ENCODE measurements at regions not wholly inside any gene's neighbourhood (a gene's known extent, or its start where the extent isn't known, plus 50 kb on each side); places are given as distances from the start of the nearest gene placed in this dataset.

DNA sequence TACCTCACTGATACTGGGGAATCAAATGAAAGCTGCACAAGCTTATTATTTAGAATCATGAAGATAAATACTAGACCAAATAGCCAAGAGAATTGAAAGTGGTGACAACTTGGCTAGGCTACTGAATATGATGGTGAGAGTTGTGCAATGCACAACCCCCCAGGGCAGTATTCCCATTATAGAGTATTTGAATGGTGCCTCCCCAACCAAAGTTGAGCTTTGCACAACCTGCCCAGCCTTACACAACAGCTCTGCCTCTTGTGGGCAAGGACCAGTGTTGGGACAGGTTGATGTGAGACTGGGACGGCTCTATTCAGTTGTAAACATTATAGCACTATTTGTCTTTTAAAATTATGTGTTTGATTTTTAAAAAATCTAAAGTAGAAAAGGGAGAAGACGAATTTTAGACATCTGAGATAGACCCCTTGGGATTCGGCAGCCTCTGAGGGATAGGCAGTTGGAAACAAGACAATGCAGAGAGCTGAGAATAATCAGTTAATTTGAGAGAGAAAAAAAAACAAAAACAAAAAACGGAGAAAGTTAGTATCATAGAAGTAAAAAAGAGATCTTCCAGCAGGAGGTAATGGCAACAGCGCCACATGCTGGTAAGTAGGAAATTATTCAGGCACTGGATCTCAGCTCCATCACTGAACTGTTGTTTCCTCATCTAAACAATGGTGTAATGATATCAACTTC, 91.0 kb upstream of the KCNA3 start:
- DNase-seq (ENCODE audit: low read depth) = peak; percentile 42

DNA sequence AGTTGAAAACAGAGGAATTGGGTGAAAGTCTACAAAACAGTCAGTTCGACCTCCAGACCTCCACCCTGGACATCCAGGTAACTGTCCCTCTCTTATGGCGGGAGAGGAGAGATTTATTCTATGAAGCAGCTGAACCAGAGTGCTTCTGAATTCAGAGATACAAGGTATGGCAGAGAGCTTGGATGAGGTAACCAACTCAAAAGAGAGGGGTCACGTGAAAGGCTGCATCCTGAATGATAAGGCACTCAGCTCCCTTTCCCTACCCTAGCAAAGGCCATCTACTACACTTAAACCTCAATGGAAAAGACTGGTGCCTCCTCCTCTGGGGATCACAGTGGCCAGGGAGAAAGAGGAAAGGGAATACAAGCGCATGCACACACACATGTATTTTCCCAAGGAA, 88.4 kb upstream of the KCNA3 start:
- no peak for DNase-seq (ENCODE audit: low read depth)

DNA sequence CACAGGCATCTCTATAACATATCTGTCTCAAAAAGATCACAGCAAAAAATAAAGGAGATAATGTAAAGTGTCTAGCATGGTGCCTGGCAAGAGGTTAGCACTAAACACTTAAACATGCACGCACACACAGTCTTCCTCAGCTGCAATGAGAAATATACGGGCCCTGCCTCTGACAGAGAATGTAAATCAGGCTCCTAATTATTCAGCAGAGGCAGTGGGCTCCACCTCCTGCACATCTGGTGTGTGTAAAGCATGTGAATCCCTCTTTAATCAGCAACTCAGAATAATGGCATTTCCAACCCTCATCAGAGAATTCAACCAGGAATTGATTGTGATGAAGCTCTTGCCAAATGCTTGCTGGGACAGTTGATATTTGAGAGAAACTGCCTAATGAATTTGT, 85.6 kb upstream of the KCNA3 start:
- DNase-seq (ENCODE audit: low read depth) = no peak

- DNase-seq (ENCODE audit: low read depth) = no peak
Measured at GRCh38 chr1:110756506-110756905, 81.8 kb upstream of the KCNA3 start.

GRCh38 chr1:110752941-110753725, 78.4 kb upstream of the KCNA3 start:
- no peak for DNase-seq (ENCODE audit: low read depth)

GRCh38 chr1:110750562-110750961, 75.8 kb upstream of the KCNA3 start:
- no peak for DNase-seq (ENCODE audit: low read depth)

GRCh38 chr1:110749960-110750359, 75.2 kb upstream of the KCNA3 start:
- DNase-seq (ENCODE audit: low read depth) = no peak

DNA sequence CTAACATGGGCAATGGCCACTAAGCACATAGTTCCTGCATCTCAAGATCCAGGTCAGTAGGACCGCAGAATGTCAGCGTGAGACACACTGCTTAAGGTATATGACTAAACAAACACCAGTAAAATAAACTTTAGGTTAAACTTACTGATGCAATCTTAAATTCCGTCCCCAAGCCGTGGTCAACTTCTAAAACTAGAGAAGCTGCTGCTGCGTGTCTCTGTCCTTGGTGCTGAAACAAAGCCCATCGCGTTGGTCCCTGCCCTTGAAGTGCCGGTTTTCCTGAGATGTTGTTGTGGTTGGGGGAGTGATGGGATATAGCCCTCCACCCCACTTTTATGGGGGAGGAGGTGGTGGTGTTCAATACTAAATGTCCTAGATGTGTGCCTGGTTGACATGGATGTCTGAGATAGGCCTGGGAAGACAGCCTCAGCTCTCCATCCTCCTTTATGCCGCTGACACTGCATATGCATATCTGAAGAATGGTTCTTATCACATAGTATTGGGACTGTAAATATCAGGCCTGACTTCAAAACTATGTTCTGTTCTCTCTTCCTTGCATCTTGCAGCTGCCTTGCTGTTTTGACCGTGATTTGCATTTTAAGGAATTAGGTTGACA, 72.0 kb upstream of the KCNA3 start:
- DNase-seq (ENCODE audit: low read depth) = peak; percentile 43

GRCh38 chr1:110743397-110743796, 68.7 kb upstream of the KCNA3 start:
- no peak for DNase-seq (ENCODE audit: low read depth)

DNA sequence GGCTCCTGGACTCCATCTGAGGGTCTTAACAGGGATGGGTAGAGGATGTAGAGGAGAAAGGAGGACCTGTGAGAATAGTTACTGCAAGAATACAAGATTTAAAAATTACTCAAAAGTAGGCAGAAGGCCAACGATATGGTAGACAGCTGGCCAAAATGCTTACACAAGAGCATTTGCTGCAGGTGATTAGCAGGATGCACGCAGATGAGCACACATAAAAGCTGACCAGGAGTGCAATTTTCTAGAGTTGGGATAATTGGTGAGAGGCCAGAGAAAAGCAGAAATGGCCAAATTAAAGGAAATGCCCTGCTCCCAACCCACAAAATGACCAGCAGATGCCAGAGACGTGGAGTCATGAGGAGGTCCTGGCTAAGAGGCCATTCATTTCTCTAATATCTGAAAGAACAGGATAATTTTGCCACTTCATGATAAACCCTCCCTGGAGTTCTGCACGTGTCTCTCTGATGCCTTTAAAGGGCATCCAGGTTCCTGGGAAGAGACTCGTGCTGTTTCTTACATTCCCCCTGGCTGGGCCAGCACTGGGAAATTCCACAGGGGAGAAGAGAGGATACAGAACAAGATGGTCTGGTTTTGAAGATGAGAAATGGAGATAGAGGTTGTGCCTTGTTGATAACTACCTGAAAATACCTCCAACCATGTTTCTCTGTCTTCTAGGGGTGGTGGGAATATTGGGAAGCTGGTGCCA, 62.3 kb upstream of the KCNA3 start:
- no peak for DNase-seq (ENCODE audit: low read depth)

- no peak for DNase-seq (ENCODE audit: low read depth)
Measured at GRCh38 chr1:110734133-110734680, 59.5 kb upstream of the KCNA3 start.

DNA sequence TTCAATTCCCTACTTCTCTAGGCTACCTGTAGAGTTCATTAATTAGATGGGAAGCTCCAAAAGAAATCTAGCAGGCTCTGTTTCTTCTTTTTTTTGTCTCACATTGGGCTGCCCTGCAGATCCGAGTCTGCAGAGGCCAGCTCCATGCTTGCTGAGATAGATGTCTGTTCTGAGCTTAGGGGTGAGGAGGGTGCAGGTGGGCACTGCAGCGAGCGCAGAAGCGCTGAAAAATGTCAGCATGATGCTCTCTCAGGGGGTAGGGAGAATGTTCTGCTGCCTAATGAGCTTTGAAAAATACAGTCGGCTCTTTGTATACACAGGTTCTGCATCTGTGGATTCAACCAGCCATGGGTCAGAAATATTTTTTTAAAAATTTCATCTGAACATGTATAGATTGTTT, 56.8 kb upstream of the KCNA3 start:
- no peak for DNase-seq (ENCODE audit: low read depth)

DNA sequence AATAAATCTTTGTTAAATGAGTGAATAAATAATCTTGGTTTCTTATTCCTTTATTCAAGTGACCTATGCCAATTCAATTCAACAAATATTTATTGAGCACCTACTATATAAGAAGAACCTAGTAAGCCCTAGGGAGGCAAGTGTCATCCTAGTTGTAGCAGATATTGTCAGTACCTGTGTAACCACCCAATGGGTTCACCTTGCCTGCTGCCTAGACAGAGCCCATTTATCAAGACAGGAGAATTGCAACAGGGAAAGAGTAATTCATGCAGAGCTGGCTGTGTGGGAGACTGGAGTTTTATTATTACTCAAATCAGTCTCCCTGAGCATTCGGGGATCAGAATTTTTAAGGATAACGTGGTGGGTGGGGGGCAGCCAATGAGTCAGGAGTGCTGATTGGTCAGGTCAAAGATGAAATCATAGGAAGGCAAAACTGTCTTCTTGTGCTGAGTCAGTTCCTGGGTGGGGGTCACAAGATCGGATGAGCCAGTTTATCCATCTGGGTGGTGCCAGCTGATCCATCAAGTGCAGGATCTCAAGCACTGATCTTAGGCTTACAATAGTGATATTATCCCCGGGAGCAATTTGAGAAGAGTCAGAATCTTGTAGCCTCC, 53.8 kb upstream of the KCNA3 start:
- no peak for DNase-seq (ENCODE audit: low read depth)

GRCh38 chr1:110727246-110727645, 52.5 kb upstream of the KCNA3 start:
- DNase-seq (ENCODE audit: low read depth) = no peak

GRCh38 chr1:110726755-110727154, 52.0 kb upstream of the KCNA3 start:
- no peak for DNase-seq (ENCODE audit: low read depth)

Data from amniotic epithelial cell (primary cell).